ENCODE measurements at regions not wholly inside any gene's neighbourhood (a gene's known extent, or its start where the extent isn't known, plus 50 kb on each side); places are given as distances from the start of the nearest gene placed in this dataset.

DNA sequence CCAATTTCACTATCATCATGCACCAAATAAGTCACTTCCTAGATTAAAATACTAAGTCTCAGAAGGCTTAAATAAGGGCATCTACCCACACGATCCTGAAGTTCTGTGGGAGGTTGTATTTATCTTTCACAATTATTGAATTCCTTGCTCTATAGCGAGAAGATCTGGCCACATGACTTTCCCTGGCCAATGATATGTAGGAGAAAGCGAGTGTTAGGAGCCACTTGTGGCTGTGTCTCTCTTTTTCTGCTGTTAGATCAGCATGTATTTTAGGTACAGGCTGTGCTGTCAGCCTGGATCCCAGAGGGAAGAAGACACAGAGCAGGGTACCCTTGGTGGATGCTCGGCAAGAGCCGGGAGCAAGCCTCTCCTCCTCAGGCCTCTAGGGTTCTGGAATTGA lies 131.3 kb upstream of the DPP6 start:
- TF ChIP-seq, protein P1, sequence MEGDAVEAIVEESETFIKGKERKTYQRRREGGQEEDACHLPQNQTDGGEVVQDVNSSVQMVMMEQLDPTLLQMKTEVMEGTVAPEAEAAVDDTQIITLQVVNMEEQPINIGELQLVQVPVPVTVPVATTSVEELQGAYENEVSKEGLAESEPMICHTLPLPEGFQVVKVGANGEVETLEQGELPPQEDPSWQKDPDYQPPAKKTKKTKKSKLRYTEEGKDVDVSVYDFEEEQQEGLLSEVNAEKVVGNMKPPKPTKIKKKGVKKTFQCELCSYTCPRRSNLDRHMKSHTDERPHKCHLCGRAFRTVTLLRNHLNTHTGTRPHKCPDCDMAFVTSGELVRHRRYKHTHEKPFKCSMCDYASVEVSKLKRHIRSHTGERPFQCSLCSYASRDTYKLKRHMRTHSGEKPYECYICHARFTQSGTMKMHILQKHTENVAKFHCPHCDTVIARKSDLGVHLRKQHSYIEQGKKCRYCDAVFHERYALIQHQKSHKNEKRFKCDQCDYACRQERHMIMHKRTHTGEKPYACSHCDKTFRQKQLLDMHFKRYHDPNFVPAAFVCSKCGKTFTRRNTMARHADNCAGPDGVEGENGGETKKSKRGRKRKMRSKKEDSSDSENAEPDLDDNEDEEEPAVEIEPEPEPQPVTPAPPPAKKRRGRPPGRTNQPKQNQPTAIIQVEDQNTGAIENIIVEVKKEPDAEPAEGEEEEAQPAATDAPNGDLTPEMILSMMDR (IDR thresholded peaks at IDR 0.05; ENCODE audit: low read depth, low read length, missing control alignments): no peak
- no peak overlapping the region for H3K4me3 ChIP-seq (ENCODE audit: low read depth, low read length)
- DNase-seq (ENCODE audit: low read depth): no peak

DNA sequence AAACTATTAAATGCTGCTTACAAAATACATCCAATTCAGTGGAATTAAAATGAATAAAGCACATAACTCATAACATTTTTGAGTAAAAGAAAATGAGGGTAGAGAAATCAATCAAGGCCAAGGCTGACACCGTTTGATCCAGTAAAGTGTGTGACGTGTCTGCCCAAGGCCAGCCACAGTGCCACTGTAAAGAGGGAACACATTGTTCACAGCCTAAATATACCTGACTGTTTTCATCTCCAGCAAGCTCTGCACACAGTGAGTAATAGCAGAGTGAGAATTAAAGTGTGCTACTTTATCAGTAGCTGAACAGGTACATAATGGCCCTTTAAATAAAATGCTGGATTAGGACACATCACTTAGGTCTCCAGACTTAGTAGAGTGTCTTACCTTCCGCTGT lies 130.8 kb upstream of the DPP6 start:
- no peak for DNase-seq (ENCODE audit: low read depth)
- TF ChIP-seq, protein P1 (IDR thresholded peaks at IDR 0.05; ENCODE audit: low read depth, low read length, missing control alignments): no peak
- no peak overlapping the region for H3K4me3 ChIP-seq (ENCODE audit: low read depth, low read length)

DNA sequence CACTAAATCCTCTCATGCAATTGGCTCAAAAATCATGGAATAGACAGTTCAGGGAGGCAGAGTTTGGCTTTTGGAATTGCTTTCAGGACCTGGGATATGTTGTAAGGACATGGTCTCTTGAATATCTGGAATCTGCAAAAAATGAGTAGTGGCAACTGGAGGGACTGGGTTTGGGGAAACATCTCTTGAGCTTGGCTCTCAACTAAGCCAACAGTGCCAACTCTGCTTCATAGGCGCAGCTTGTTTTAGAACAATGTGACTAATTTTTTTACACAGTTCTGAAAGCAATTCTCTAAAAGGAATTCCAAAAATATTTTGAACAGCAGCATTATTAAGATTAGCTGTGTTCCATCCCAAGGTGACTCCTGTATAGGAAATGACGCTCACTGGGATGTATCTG lies 121.5 kb upstream of the DPP6 start:
- no peak for DNase-seq (ENCODE audit: low read depth)
- TF ChIP-seq, protein P1 (IDR thresholded peaks at IDR 0.05; ENCODE audit: low read depth, low read length, missing control alignments): no peak
- no peak overlapping the region for H3K4me3 ChIP-seq (ENCODE audit: low read depth, low read length)

DNA sequence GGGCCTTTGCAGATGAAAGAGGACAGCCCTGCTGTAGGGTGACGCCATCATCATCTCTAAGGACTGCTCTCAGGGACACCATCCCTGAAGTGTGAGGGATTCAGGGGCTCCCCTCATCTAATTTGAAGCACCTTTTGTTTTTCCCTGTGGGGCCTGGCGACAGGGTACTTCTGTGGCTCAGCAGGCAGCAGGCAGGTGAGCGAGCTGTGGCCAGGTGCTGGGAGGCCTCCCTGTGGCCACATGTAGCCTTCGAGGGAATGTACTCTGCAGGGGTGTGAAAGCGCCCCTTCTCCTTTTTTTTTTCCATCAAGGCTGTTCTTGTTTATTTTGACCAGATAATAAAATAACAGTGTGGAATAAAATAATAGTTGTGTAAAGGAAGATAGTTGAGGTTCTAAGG lies 118.2 kb upstream of the DPP6 start:
- no peak overlapping the region for H3K4me3 ChIP-seq (ENCODE audit: low read depth, low read length)
- TF ChIP-seq, protein P1 (IDR thresholded peaks at IDR 0.05; ENCODE audit: low read depth, low read length, missing control alignments): no peak
- DNase-seq (ENCODE audit: low read depth): no peak

DNA sequence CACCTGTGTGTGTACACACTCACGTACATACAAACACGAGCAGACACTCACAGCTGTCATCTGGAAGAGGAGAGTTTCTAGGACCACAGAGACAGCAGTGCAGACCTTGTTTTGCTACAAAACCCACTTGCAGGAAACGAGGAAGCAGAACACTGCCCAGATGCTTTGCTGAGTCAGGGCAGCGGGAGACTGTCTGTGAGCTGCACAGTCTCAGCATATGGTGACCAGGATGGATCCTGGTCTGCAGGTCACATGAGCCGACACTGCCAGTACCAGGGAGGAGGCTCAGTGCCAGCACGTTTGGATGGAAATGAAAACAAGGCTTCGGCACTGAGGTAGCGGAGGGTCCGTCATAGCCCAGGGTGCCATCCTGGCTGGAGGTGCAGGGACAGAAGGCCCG lies 117.6 kb upstream of the DPP6 start:
- TF ChIP-seq, protein P1 (IDR thresholded peaks at IDR 0.05; ENCODE audit: low read depth, low read length, missing control alignments): no peak
- no peak for DNase-seq (ENCODE audit: low read depth)
- no peak overlapping the region for H3K4me3 ChIP-seq (ENCODE audit: low read depth, low read length)

DNA sequence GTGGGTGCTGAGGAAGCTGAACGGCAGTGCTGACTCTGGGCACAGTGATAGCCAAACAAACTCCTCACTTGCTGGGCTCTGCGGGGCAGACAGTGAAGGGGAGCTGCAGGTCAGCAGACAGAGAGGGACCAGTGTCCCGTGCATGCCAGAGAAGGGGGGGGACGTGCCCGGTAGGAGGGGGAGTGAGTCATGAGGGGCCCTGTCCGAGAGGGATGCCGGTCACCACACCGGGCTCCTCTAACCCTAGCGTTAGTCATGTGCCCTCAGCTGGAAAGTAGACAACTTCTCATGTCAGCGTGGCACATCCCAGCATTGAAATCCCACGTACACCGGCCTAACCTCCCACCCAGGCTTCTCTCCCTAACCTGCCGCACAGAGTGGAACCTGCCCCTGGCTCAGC lies 117.1 kb upstream of the DPP6 start:
- TF ChIP-seq, protein P1 (IDR thresholded peaks at IDR 0.05; ENCODE audit: low read depth, low read length, missing control alignments): no peak
- H3K4me3 ChIP-seq (ENCODE audit: low read depth, low read length): no peak overlapping the region
- DNase-seq (ENCODE audit: low read depth): no peak

DNA sequence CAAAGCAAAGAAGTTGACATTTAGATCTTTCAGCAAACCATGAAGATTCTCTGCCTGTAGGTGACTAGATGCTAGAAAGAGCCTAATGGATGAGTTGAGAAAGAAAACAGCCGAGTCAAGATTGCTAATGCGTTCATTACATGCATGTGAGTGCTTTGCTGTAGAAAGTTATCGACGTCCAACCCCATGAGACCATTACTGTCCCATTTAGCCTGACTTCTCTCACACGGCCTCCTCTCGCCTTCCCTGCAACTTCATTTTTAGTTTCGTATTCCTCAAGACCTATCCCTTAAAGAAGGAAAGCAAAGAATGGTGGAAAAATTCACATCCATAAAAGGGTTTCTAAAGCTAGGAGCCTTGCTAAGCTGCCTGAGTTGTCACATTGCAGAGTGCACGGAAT lies 113.7 kb upstream of the DPP6 start:
- TF ChIP-seq, protein P1 (IDR thresholded peaks at IDR 0.05; ENCODE audit: low read depth, low read length, missing control alignments): no peak
- no peak for DNase-seq (ENCODE audit: low read depth)
- H3K4me3 ChIP-seq (ENCODE audit: low read depth, low read length): no peak overlapping the region
